ENCODE measurements at regions not wholly inside any gene's neighbourhood (a gene's known extent, or its start where the extent isn't known, plus 50 kb on each side); places are given as distances from the start of the nearest gene placed in this dataset.

- no peak for DNase-seq
Observed at GRCh38 chr2:104448661-104449440, 405.1 kb upstream of the POU3F3 start.

DNA sequence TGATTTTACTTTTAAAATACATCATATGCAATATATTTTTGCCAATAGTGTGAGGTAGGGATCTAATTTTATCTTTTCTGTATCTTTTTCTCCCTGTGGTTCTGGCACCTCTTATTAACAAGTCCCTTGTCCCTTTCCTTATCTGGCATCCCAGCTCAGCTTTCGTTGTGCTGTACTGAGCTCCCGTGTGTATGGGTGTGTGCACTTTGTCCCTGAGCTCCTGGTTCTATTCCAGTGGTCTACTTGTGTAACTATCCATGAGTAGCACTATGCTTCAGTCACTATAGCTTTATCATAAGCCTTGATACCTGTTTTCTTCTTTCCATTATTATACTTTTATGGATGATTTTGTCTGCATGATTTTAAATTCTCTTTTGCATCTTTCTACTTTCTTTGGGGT, 401.4 kb upstream of the POU3F3 start:
- DNase-seq, result no peak

DNA sequence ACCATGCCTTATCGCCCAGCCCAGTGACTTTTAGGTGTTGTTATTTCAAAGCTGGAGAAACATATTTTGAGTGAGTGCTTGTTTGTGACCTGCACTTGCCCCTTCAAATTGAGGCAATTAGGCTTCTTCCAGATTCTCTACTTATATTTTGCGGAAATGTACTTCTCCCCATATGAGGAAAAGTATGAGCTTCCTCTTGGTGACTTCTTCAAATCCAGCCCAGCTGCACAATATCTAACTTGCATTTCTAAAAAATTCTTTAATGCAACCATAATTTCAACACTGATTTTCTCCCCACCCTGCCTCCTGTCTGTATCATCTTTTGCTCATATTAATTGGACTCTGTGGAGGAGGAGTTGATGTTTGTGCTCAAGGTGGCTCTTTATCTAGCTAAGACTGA, 391.2 kb upstream of the POU3F3 start:
- DNase-seq, result no peak

GRCh38 chr2:104465981-104466380, 387.9 kb upstream of the POU3F3 start:
- no peak for DNase-seq

DNA sequence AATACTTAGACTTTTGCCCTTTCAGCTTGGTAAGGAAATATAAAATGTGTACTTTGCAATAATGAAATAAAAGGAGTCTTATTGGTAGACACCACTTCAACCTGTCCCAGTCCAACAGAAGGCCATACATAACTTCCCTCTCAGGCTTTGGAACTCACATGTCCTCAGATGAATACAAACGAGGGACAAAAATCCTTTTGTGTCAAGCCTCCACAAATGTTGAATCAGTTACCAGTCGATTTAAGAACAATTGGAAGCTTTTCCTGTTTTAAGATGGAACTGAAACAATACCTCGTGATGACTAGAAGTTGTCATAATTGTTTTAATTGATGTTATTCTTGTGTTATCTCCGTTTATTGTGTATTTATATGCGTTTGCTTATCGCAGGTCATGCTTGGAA, 385.1 kb upstream of the POU3F3 start:
- no peak for DNase-seq

GRCh38 chr2:104472076-104472475, 381.8 kb upstream of the POU3F3 start:
- no peak for DNase-seq

- DNase-seq, result peak; percentile 56
Observed at GRCh38 chr2:104473546-104473945, 380.4 kb upstream of the POU3F3 start.

DNA sequence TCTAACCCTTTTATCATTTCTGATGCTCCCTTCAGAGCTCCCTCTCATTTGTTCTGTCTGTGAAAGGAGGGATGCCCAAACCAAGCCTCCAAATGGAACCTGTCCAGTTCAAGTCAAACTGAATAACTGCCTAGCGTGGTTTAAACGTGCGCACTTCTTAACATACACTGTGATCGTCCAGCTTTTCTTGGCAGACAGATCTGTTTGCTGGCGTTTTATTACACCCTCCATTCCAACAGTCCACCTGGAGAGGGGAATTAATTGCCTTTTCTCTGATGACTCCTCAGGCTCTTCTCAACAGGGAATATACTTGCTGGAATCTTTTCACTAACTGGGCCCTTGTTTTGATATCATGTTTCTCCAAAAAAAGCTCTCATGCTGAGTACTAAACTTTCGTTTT, 379.2 kb upstream of the POU3F3 start:
- no peak for DNase-seq

- DNase-seq, result no peak
Observed at GRCh38 chr2:104476075-104476474, 377.8 kb upstream of the POU3F3 start.

GRCh38 chr2:104476563-104476988, 377.3 kb upstream of the POU3F3 start:
- DNase-seq, result no peak

DNA sequence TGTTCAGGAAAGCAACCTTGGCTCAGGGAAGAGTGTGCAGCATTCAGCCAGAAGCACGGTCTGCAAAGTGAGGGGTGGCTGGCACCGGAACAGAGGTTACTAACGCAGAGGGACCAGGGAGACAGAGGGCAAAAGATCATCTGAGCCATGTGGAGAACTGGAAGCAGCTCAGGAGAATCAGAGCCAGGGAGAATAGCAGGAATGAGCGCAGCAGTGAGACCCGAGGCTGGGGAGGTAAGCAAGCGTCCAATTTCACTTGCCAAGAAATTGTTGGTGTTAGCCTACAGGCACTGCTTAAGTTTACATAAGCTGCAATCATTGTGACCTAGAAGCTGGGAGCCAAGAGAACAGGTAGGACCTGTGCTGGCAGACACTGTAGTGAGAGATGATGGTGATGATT, 372.6 kb upstream of the POU3F3 start:
- DNase-seq, result no peak

GRCh38 chr2:104487366-104487765, 366.5 kb upstream of the POU3F3 start:
- DNase-seq, result no peak

GRCh38 chr2:104493698-104494097, 360.2 kb upstream of the POU3F3 start:
- no peak for DNase-seq

DNA sequence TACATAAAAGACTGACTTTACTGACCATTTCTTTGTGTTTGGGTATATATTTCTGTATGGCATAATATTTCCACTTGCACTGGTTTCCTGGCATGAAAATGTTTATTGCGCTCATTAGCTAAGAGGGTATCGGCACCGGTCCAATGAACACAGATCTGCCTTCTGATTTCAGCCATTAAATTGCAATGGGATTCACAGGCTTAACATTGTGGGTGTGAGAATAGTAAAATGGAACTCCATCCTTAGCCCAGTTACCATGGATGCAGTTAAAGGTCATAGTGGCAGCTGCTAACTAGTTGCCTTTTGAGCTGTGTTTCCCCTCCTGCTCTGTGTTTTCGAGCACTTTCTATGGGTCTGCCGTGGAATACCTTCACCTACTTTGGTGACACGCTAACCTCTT, 352.6 kb upstream of the POU3F3 start:
- DNase-seq, result no peak

GRCh38 chr2:104501929-104502328, 352.0 kb upstream of the POU3F3 start:
- DNase-seq, result no peak

GRCh38 chr2:104502901-104503300, 351.0 kb upstream of the POU3F3 start:
- no peak for DNase-seq

- DNase-seq, result no peak
Observed at GRCh38 chr2:104504331-104505073, 349.4 kb upstream of the POU3F3 start.

GRCh38 chr2:104518256-104518655, 335.7 kb upstream of the POU3F3 start:
- no peak for DNase-seq

DNA sequence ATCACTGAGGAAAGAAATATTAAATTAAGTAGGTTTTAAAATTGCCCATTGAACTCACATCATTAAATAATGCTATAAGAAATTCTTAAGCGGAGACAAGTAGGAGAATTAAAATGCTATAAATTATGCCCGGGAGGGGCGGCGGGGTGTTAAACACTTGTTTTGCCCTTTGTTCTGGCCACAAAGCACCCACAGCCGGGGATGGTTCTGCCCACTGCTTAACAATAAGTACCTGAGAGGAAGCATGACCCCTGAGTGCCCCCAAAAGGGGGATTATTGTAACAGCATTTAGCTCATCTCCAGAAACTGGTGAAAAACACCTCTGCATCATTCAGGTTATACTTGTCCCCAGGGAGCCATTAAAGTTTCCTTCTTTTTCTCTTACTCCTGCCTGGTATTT, 332.7 kb upstream of the POU3F3 start:
- DNase-seq, result no peak

DNA sequence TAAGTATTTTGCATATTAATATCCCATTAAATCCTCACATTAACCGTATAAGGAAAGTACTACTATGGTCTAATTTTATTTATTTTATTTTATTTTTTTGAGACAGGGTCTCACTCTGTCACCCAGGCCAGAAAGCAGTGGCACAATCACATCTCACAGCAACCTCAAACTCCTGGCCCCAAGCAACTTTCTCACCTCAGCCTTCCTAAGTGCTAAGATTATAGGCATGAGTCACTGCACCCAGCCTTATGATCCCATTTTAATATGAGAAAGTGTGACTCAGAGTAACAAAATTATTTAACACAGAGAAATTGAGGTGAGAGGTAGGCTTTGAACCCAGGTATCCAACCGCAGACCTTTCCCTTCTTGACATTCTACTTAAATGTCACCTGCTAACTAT, 330.0 kb upstream of the POU3F3 start:
- DNase-seq, result no peak

DNA sequence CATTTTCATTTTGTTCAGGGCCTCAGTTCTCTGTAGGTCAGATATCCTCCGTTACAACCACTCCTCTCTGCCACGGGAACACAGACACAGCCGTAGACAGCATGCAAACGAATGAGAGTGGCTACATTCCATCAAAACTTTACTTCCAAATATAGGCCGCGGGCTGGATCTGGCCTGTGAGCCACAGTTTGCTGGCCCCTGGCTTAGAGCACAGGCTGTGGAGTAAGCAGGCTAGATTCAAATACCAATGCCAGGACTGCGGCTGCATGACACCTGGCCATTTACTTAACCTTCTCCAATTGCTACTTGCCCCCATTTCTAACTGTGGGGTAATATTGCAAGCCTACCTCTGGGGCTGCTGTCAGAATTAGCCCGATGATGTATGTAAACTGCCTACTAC, 325.8 kb upstream of the POU3F3 start:
- no peak for DNase-seq

GRCh38 chr2:104531122-104531521, 322.8 kb upstream of the POU3F3 start:
- no peak for DNase-seq

GRCh38 chr2:104537116-104537515, 316.8 kb upstream of the POU3F3 start:
- no peak for DNase-seq

GRCh38 chr2:104538077-104538476, 315.8 kb upstream of the POU3F3 start:
- DNase-seq, result peak; percentile 21

- no peak for DNase-seq
Observed at GRCh38 chr2:104539649-104540048, 314.3 kb upstream of the POU3F3 start.

All from retina (tissue), 1 donor.